SK-N-MC (cell line): ENCODE measurements at regions not wholly inside any gene's neighbourhood (a gene's known extent, or its start where the extent isn't known, plus 50 kb on each side); places are given as distances from the start of the nearest gene placed in this dataset.

Experiments used
- EZH2 ChIP-seq: fragments of 200-600 bp; sonication (generic); IDR thresholded peaks from one replicate; pipeline ENCODE4 v1.6.1; 2017; ENCODE audit warnings: antibody characterized with exemption
- FOXP2 ChIP-seq: optimal IDR thresholded peaks from 2 replicates; pipeline ENCODE3; 2011; ENCODE audit warnings: mild to moderate bottlenecking, moderate library complexity; ENCODE audit not compliant: insufficient read depth; ENCODE audit errors: extremely low read length, control extremely low read depth
- POLR2AphosphoS5 ChIP-seq: IDR thresholded peaks from 2 replicates; pipeline ENCODE4 v1.6.1; 2012; ENCODE audit warnings: mild to moderate bottlenecking, low read depth, low read length, borderline replicate concordance

DNA sequence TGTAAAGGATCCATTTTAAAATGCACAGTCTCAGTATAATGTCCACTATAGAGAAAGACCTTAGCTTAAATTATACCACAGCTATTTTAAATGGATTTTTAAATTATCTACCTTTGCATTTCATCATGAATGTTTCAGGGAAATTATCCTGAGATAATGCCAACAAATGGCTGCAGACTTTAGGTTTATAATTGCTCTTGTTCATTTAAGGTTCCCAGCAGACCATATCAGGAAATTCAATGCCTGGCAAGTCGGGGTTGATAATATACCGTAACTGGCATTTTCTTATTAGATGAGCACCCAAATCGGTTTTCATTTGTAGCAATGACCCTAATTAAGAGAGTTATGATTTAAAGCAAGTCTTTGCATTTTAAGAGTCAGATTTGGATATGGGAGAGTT is 227.1 kb upstream of the ARRDC4 start:
- TF ChIP-seq EZH2 (no peak), POLR2AphosphoS5 (no peak), FOXP2 (no peak)
